ENCODE measurements at regions not wholly inside any gene's neighbourhood (a gene's known extent, or its start where the extent isn't known, plus 50 kb on each side); places are given as distances from the start of the nearest gene placed in this dataset.

DNA sequence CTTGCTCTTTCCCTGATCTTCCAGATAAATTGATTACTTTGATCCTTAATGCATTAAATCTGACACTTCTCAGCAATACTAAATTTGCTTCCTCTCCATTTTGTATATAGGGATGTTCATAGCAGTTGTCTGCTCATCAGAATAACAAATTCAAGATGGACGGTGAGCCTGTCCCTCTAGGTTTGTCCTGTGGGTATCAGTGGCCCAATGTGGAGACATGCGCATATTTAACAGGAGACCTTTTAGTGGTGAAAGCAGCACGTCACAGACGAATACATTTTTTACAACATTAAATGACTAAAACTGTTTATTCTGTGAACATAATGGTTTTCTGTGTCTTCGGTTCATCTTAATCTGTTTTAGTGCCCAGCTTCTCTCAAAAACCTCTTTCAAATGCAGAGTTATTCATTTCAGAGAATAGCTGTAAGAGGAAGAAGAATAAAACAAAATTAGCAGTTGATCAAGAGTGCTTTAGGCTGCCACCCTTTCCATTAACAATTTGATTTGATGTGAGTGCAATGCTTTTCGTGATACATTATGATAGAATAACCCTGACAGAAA lies 1970.4 kb upstream of the WWC1 start:
- DNase-seq (ENCODE audit: low read depth), result no peak

DNA sequence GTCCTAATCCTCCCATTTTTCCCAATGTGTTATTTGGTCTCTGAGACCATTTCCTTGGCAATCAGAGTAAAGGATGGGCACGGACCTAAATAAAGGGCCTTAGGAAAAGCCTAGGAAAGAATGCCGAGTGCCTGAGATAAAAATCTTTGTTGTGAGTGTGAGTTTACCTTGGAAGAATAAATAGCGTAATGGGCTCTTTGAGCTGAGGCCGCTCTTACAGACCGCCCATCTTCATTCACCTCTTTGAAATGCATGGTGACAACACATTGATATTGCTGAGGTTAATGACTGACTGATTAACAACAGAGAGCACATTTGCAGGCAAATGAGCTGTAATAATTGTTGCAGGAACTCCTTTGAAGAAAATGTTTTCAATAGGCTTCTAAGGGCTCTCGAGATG lies 1967.1 kb upstream of the WWC1 start:
- no peak for DNase-seq (ENCODE audit: low read depth)

DNA sequence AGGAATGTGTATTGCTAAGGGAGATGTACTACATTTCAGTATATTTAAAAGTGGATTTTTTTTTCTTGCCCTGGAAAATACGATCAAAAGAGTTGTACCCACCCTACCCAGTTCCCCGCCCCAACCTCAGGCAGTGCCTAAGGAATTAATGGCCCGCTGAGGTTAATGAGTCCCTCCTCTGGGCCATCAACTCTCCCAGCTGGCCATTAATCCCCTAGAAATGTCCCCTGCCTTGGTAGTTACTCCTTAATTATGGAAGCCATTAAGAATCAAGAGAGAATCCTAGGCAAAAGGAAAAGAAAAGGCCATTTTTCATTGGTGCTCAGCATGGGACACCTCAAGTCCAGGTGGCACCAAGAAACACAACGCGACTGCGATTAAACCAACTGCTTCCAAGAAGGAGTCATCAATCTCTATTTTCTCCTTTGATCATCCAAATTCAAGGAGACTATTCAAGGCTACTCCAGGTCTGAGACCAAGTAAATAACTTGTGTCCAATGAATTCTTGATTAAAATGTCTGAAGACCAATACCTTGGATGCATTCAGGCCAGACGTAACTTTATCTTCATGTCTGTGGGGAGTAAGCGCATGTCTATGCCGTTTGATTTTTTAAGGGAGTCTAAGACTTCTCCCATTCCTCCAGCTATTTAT lies 1962.2 kb upstream of the WWC1 start:
- DNase-seq (ENCODE audit: low read depth), result no peak

DNA sequence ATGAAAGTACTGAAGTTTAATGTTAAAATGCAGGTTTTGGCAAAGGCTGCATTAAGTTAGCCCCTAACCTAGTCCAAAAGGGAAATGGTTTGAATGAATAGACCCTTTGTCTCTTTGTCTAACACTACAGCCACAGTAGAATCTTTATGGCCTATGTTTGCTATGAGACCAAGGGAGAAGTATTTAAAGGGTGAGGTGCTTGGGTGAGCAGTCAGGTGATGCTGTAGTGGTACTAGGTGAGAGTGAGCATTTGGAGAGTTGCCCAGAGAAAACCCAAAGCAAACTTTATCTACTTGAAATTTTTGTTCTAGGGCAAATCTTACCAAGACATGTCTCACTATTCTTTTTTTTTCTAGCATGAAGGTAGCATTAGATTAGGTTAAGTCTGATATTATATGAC lies 1961.4 kb upstream of the WWC1 start:
- DNase-seq (ENCODE audit: low read depth), result no peak

DNA sequence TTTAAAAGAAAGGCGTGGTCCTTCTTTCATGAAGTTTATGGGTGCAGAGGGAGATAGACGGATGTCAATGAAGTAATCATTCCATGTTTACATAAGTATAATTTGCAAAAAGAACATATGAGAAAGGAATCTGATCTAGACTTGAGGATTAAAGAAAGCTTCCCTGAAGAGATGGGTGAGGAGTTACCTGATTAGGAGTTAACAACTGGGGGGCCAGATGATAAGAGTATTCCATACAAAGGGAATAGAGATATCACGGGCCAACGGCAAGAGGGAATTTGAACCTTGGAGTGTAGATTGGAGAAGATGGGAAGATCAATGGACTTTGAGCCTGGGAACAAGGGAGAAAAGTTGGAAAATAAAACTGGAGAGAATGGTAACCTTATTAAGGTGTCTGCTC lies 1959.9 kb upstream of the WWC1 start:
- DNase-seq (ENCODE audit: low read depth), result no peak

DNA sequence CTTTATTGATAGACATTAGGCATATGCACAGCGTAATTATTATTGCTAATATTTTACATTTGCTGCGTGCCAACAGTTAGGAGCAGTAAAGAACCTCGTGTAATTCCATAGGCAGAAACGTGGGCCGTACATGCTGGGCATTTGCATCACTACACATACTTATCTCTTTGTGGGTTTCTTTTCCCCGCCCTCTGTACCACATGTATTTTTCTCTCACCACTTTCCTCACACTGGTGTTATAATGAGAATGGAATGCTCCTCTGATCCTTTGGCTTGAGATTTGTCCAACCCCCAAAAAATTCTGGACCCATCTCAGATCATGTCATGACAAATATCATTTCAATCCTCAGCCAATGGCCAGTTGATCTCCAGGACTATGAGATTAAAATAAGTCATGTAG lies 1952.6 kb upstream of the WWC1 start:
- no peak for DNase-seq (ENCODE audit: low read depth)

DNA sequence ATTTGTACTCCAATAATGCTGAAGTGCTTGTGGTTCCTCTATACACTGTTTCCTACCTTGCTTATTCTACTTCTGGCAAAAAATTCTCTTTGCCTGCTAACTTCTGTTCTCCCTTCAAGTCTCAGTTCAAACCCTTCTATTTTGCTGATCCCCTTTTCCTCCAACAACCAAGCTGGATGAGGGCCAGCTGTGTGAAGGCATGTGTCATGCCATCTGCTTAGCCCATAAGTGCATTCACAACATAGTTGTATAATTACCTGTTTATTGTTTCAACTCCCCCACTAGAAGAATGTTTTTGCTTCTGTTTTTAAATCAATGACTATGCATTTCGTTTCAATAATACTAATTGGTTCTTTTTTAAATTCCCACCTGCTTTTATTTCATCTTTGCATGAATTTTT lies 1951.4 kb upstream of the WWC1 start:
- no peak for DNase-seq (ENCODE audit: low read depth)

DNA sequence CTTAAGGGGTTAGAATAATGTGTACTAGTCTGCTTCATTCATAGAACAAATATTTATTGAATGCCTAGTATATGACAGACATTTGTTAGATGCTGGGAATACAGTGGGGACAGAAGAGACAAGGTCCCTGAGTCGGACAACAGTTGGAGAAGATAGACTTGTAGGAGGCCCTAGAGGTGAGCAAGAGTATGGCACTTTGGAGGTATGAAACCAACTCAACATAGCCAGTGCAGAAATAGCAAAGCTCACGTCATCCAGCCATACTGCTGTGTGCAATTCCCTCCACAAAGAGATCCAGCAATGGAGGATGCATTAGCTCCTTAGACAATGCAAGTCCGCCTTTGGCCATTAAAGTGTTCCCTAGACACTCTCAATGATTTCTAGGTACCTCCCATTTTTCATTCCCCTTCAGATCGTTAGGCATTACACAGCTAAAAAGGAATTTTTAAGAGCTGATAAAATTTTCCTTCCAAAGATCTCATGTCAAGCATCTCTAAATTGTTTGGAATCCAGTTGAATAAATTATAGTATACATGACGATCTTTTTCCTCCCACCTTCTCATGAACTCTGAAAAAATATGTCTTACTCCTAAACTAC lies 1949.6 kb upstream of the WWC1 start:
- no peak for DNase-seq (ENCODE audit: low read depth)

DNA sequence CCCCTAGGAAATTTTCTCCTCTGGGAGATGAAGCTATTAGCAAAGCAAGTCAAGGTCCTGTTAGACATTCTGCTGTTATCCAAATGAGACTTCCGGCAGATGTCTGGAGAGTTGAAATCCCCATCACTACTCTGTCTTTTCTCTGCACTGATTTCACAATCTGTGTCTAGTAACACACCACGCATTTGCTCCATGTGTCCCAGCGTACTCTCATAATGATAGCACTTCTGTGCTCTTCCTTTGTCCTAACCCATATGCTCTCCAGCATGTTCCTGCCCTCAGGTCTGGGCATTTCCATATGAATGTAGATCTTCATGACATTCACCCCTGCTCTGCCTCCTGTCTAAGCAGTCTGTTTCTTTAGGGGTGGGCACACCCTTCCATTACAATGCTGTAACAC lies 1949.0 kb upstream of the WWC1 start:
- DNase-seq (ENCODE audit: low read depth), result no peak

DNA sequence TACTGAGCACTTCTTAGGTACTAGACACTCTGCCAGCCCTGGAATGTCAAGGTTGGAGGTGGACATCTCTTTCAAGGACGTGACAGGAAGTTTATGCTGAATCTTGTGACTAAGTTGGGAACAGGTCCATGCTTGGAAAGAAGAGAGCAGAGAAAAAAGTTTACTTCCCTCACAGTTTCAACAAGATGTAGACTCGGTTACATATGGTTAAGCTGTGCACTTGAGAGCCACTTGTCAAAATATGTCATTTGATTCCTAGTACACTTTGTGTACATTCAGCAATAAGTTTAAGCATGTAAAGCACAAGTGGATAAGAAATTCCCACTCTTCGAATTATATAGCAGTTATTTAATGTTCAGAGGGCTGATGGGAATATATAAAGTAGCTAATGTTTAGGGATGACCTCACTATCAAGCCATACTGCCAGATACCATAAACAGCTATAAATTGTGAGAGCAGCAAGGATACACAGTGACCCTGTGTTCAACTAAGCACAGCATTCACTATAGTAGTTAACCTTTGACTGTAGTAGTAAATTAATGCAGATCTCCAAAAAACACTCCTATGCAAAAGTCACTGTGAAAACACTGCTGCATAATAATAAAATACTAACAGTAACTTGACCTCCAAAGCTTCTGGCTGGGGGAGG lies 1944.6 kb upstream of the WWC1 start:
- no peak for DNase-seq (ENCODE audit: low read depth)

DNA sequence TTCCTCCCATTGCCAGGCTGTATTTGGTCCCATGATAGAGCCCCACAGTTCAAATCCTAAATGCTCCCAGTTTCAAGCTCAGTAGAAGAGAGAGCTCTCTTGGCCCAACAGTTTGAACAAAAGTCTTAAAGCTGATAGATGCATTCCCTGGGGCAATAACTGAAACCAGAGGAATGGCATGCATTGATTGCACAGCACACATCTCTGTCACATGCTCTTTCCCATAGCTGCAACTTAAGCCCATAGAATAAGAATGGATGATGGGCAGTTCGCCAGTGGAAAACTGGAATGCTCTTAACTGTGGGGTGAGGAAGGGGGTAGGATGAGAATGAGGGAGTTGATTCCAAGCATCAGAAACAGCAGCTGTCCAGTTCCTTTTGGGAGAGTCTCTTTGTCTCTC lies 1942.4 kb upstream of the WWC1 start:
- no peak for DNase-seq (ENCODE audit: low read depth)

DNA sequence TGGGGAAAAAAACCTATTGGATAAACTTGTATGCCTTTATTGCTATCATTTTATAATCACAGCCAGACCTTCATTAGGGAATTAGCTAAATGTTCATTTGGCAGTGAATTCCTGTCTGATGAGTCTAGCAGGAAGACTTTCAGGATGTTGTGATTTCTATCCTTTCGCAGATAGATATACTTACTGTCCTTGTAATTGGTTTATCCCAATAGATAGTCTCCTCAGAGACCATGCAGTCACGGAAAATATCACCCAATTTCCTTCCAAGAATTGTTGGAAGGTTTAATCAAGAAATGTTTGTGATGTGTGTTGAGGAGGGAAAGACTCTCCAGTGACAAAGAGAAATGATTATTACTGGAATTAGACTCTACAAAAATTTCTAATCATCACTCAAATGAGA lies 1937.9 kb upstream of the WWC1 start:
- no peak for DNase-seq (ENCODE audit: low read depth)

DNA sequence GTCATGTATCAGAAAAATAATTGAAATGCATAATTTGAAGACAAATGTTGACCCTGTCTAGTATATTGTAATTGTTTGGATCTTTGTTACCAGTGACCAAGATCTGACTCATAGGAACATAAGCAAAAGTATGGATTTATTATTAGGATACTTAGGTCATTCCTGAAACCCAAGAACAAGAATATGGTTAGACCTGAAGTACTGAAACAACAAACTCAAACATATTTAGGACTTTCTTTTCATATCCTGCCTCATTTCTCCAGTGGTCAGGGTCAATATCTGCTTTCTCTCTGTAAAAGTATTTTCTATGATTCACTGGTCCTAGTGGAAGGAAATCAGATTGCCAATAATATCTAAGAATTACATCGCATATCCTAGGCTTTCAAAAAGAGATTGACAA lies 1937.1 kb upstream of the WWC1 start:
- no peak for DNase-seq (ENCODE audit: low read depth)

DNA sequence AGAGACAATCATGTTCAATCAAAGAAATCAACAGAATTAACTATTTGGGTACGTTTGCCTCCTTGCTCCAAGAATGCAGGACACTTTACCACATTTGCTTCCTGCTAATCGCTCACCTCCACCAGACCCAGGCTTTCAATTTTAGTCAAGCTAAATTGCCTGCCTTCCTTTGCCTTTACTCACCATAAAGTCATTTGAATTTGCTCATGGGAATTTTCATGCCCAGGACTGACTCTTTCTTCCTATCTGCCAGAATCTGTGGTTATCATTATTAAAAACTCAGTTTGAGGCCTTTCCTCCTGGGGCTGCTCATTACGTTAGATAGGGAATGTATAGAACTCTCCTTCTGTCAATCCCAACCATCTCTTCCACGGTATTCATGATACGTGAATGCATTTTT lies 1935.3 kb upstream of the WWC1 start:
- DNase-seq (ENCODE audit: low read depth), result no peak

DNA sequence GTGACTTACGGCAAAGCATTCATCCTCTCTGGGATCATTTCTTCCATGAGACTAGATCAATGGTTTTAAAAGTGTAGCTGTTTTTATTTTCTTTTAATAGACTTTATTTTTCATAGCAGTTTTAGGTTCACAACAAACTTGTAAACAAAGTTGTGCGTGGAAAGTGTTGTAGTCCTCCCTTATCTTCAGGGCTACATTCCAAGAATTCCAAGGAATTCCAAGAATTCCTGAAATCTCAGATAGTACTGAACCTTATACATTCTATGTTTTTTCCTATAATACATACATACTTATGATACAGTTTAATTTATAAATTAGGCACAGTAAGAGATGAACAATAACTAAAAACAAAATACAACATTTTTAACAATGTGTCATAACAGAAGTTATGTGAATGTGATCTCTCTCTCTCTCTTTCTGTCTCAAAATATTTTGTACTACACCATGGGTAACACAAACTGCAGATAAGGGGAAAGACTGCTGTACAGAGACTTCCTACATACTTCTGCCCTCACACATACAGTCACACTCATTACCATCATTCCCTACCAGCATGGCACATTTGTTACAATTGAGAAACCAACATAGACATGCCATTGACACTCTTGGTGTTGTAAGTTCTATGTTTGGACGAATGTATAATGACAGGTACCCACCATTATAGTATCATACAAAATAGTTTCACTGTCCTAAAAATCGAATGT lies 1933.2 kb upstream of the WWC1 start:
- DNase-seq (ENCODE audit: low read depth), result no peak

DNA sequence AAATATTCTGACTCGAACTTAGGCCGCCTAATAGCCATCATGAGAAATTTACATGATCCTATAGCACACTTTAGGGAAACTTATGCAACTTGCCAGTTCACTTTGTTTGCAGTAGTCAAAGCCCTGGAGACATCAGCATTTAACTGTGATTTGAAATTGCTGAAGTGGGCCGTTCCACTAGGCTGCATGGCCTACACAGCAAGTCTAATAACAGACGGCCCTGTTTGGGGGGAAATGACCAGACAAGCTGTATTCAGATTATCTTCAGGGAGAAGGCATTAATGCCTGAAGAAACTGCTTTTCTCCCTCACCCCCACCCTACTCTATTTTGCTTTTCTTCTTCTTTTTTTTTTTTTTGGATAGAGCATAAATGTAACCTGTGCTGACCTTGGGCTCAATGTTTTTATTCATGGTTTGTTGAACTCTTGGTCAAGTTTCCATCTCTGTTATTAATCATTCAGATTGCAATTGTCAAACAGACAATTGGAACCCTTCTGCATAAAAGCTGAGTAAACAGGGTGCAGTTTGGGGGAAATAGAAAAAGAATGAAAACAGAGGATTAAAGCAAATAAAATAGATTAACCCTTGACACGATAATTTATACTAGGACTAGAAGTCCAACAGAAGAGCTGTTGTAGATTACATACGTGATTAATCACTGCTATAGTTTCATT lies 1928.2 kb upstream of the WWC1 start:
- DNase-seq (ENCODE audit: low read depth), result no peak

DNA sequence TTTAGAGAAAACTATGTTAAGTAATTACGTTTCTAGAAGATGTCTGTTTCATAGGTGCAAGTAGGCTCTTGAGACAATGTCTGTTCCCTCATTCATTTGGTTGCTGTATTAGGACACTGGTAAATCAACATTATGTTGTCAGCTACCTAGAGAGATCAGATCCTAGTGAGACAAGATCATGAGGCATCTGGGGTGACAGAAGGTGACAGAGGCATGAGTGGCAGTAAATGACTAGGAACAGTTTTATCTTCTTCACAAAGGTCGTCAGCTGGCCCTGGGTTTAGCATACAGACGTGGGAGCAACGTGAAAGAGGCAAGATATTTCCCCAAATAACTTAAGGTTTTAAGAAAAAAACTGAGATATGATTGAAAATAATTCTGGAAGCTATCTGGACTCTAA lies 1926.3 kb upstream of the WWC1 start:
- no peak for DNase-seq (ENCODE audit: low read depth)

DNA sequence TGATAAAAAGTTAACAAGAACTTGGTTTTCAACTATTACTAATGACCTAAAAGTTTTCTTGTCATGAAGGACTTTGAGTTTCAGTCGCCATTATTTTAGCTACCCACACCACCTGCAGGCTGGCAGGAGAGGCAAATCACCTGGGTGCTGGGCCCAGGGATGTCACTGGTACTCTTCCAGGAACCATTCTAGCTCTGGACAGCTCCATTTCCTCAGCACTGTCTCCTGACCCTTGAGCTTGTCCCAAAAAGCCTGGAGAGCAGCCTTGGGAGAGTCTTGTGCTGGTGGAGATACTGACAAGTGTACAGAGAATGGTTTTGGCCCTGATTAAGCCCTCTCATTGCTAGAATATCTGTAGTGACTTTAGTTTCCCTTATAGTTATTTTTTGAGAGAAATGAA lies 1924.1 kb upstream of the WWC1 start:
- DNase-seq (ENCODE audit: low read depth), result no peak

DNA sequence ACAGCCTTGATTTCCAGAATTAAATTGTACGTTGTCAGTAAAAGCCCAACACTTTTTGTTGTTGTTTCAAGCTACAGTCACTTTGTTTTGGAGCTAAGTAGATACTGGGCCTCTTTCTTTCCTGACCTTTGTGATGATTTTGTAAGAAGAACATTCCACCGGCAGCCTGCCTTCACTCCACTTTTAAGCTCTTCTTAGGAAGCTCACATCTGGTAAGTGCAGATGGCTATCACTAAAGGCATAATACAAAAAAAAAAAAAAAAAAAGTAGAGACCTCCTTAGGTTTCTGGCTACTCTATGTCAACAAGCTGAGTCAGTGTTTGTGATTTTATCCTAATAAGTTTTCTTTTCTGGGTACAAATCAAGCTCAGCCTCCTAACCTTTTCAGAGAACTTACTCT lies 1922.1 kb upstream of the WWC1 start:
- no peak for DNase-seq (ENCODE audit: low read depth)

DNA sequence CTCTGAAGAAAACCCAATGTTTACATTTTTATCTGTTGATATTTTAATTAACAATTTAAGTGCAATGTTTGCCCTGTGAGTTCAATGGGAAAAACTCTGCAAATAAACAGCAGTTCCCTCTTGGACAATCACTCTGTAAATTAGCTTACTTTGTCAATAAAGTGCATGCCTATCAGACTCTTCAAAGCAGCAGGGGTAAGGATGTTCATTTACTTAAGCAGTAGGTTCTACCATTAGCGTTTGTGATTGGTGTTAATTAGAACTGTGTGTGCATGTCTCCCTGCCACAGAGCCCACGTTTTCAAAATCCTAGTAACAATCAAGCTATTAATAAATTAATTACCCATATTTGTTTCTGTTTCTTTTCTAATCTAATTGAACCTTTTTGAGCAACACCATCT lies 1921.6 kb upstream of the WWC1 start:
- no peak for DNase-seq (ENCODE audit: low read depth)

DNA sequence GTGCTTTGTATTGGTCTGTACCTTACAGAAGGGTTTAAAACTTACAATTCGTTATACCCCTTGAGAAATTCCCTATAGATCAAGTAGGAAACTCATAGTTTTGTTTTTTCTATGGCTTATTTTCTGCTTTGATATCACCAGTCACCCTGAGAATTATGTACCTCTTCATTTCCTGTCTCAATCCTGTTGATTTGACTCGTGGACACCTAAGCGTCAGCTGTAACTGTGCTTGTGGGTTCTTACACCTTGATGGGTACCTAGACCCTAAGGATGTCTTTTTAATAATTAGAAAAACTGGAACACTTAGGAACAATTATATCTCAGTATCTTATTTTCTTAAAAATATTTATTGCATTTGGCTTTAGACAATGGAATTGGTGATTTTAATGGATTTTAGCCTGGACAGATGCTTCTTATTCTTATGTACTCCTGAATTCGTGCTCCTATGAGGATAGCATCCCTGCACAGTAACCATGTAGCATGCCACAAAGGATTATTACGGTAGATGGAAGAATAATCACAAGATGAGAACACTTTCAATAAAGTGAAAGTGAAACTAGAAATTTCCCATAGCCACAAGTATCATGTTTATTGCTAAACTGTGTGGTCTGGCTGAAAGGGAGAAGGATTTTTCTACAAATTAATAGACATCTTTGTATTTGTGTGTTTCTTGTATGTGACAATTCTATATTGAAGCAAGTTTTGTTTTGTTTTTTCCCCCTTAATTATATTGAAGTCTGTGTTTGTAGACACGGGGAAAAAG lies 1920.3 kb upstream of the WWC1 start:
- no peak for DNase-seq (ENCODE audit: low read depth)

DNA sequence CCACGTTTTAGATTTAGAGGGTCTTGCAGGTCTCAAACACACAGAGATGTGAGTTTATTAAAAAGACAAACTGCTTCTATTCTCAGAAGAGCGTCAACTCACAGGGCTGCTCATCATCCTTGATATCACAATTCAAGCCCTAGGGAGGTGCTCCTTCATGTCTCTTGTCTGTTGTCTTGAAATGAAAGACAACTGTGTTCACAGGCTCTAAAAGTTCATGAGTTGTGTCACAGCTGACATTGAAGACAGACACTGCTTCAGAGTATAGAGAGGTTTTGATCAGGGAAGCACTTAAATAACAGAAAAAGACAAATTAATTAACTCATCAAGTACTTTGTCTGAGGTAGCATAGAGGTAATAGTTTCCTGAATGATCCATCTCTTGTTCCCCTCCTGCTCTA lies 1917.6 kb upstream of the WWC1 start:
- DNase-seq (ENCODE audit: low read depth), result no peak
